ENCODE measurements at regions not wholly inside any gene's neighbourhood (a gene's known extent, or its start where the extent isn't known, plus 50 kb on each side); places are given as distances from the start of the nearest gene placed in this dataset.

DNA sequence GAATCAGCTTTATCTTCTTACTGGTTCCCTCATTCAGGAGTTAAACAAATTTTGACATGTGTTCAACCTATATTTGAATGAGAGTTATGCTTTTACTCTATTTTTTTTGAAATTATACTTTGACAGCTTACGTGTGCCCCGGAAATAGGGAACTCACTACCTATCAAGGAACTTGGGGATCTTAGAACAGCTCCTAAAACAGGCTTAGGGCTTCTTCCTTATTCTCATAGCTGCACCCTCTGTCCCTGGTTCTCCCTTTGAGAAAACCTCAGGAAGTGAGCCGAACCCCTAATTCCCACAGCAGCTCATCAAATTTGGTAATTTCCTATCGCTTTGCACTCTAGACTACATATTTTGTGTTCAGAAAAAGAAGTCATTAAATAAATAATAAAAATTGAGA is 81.2 kb upstream of the RUNX3 start:
- no peak for TF ChIP-seq POLR2A (IDR thresholded peaks at IDR 0.05)
- TF ChIP-seq, protein P1, sequence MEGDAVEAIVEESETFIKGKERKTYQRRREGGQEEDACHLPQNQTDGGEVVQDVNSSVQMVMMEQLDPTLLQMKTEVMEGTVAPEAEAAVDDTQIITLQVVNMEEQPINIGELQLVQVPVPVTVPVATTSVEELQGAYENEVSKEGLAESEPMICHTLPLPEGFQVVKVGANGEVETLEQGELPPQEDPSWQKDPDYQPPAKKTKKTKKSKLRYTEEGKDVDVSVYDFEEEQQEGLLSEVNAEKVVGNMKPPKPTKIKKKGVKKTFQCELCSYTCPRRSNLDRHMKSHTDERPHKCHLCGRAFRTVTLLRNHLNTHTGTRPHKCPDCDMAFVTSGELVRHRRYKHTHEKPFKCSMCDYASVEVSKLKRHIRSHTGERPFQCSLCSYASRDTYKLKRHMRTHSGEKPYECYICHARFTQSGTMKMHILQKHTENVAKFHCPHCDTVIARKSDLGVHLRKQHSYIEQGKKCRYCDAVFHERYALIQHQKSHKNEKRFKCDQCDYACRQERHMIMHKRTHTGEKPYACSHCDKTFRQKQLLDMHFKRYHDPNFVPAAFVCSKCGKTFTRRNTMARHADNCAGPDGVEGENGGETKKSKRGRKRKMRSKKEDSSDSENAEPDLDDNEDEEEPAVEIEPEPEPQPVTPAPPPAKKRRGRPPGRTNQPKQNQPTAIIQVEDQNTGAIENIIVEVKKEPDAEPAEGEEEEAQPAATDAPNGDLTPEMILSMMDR (IDR thresholded peaks at IDR 0.05) = no peak
